SW480 (cell line): ENCODE measurements at regions not wholly inside any gene's neighbourhood (a gene's known extent, or its start where the extent isn't known, plus 50 kb on each side); places are given as distances from the start of the nearest gene placed in this dataset.
A peak's percentile ranks its signal among the peaks of the same experiment; 100 is the strongest.

ENCODE experiments used
- DNase-seq: peaks from one replicate; pipeline ENCODE4 v3.0.0-alpha.2; 2016; ENCODE audit warnings: low spot score

DNA sequence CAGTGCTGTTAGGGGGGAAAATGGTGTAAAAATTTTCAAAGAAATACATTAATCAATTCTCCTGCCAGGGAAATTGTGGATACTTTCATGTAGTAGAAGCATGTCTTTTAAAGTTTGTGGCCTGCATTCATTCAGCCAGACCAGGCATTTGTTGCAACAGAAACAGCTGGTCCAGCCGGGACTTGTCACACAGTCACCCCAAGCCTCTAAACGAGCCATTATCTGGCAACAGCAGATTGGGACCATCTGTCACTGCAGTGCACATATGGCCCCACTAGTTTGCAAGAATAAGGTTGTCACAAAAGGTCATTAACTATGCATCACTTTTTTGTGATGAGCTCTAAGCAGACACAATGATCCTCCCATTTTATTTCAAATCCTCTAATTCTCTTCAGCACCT lies 193.9 kb downstream of the PHLDA1 start:
- no peak for DNase-seq

GRCh38 chr12:75836533-75836932 lies 195.0 kb downstream of the PHLDA1 start:
- DNase-seq, result no peak

DNA sequence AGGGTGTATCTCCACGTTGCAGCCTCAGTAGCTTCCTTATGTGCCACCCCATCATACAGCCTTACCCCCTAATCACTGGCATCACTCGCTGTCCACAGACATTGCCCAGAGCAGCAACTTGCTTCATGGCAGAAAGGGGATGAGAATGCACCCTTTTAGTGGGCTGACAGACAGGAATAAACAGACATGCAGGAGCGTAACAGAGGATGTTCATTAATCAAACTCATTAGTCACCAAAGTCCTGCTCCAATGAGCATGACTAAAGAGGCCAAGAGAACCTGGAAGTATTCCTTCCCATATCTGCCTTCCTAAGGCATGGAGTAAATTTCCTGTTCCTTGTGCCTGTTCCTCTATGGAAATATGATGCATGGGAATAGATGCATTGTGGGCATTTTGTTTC lies 197.0 kb downstream of the PHLDA1 start:
- DNase-seq, result no peak

GRCh38 chr12:75833268-75833667 lies 198.3 kb downstream of the PHLDA1 start:
- DNase-seq, result no peak

GRCh38 chr12:75831402-75831801 lies 200.2 kb downstream of the PHLDA1 start:
- DNase-seq, result no peak

- no peak for DNase-seq
These were observed 204.5 kb downstream of the PHLDA1 start for GRCh38 chr12:75827061-75827460.

DNA sequence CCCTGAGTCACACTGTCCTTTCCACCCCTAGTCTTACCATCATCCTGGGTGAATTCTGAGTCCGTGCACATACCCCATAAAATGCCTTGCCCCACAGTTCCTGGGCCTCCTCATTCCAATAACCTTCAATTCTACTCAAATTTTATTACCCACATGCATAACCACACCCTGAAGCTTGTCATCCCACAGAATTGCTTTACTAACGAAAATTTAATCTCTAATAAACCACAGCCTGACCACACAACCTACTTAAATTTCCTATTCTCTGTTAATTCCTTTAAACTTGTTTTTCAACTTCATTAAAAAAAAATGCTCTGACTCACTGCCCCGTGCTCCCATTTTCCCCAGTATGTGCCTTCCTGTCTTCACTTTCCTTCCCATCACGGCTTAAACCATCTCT lies 205.9 kb downstream of the PHLDA1 start:
- DNase-seq, result peak; percentile 59

DNA sequence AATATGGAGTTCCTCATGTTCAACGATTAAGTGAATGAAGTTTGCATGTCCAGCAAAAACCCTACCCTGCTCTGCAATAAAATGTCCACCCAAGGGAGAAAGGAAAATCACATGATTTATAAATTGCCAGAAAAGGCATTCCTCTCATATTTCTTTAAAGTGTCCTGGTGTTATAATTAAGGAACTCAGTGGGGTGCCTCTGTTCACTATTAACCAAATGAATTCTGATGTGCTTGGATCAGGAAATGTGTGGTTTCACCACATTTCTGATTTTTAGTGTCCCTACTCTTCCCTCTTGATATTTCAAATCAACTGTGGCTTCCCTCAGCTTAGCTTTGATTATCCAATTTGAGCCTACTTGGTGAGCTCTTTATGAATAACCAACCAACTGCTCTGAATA lies 208.1 kb downstream of the PHLDA1 start:
- DNase-seq, result no peak

DNA sequence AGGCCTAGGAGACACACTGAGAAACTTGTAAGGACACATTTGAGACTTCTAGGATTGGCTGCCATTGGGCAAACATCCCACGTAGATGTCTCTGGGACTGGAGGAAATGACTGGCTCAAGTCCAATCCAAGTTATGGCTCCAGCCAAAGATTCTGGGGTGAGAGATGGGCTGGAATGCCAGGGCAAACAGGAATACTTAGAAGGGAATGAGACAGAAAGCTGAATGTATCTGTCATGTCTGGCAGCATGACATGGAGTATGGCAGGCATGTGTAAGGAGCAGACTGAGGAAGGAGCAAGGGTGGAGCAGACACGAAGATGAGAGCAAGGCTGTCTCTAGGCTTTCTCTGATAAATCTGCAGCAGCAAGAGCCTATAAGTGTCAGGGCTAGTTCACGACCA lies 209.2 kb downstream of the PHLDA1 start:
- no peak for DNase-seq

- DNase-seq, result no peak
These were observed 210.6 kb downstream of the PHLDA1 start for GRCh38 chr12:75820848-75821578.

- no peak for DNase-seq
These were observed 211.5 kb downstream of the PHLDA1 start for GRCh38 chr12:75820071-75820470.

DNA sequence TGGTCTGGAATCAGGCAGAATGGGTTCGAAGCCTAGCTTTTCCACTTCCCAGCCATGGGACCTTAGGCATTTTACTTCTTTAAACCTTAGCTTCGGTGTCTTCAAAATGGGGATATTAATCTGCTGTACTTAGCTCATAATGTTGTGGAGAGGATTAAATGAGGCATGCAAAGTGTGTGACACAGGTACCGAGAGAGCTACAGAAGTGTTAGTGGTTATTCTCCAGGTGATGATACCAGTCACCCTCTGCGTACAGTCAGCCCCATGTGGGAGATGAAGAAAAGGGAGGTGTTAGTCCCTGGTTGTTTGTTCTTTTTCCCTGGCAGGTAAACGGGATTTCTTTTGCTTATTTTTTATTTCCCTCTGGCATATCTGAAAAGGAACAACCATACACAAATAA lies 212.1 kb downstream of the PHLDA1 start:
- no peak for DNase-seq

- DNase-seq, result no peak
These were observed 212.7 kb downstream of the PHLDA1 start for GRCh38 chr12:75818863-75819262.

- DNase-seq, result peak; percentile 48
These were observed 214.7 kb downstream of the PHLDA1 start for GRCh38 chr12:75816897-75817296.

DNA sequence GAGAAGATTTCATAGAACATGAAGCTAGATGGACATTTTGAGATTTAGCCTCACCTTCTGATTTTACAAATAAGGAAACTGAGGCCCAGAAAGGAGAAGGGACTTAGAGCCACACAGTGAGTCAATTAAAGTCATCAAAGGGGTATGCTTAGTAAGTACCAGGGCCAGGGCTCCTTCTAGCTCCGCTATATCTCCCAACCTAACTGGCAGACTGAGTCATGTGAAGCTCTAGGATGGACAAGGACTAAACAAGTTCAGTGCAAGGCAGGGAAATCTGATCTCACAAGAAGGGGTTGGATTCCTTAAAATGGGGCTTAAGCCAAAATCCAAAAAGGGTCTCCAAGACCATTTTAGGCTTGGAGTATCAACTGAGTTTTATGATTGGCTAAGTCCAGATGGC lies 215.8 kb downstream of the PHLDA1 start:
- no peak for DNase-seq

DNA sequence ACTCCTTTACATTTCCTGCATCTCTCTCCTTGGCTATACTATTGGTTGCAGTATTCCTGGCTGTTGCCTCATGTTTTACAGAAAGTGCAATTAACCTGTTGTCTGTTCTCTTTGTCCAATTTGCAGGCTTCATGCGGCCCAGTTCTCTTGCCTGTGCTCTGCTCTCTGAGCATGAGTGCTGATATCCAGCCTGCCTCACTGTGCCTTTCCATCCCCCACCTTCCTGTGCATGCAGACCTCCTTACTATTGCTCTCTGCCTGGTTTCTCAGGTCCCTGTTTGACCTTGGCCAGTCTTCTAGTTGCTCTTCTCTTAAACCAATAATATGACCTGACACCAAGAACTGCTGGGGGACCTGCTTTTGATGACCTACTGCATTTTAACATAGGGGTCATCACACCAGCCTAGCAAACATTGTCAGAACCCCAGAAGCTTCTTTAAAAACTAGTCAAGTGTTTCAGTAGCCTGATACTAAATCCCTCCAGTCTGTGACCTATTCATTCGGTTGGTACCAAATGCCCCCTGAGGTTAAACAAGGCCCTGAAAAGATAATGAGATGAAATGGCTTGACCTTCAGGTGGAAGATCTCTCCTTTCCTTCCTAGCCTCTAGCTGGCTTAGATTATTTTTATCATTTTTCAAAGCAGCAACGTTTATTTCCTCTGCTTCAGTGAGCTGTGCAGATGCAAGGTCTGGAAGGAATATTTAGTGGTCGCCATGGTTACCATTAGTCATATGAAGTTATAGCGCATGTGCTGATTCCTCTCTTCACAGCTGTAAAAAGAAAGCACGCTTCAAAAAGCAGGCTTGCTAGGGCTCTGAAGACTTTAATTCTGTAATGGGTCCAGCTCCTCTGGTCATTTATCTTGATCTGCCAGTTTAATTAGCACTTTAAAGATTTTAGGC lies 216.5 kb downstream of the PHLDA1 start:
- peak; percentile 39 for DNase-seq

DNA sequence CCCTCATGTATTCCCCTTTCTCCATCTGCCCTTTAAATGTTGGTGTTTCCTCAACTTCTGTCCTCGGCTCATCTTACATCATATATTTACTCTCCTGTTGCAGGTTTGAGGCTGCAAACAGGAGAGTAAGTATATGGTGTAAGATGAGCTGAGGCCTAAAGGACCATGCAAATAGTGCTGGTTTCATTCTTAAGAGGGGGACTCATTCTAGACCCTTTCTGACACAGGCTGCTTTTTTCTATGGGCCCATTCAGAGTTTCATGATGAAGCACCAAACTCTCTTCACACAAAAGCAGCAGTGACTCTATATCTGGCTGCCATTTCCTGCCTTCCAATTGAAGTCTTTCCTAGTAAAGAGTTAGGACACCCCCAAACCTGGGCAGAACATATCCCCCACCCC lies 218.5 kb downstream of the PHLDA1 start:
- DNase-seq, result no peak

- no peak for DNase-seq
These were observed 219.1 kb downstream of the PHLDA1 start for GRCh38 chr12:75812271-75813018.

DNA sequence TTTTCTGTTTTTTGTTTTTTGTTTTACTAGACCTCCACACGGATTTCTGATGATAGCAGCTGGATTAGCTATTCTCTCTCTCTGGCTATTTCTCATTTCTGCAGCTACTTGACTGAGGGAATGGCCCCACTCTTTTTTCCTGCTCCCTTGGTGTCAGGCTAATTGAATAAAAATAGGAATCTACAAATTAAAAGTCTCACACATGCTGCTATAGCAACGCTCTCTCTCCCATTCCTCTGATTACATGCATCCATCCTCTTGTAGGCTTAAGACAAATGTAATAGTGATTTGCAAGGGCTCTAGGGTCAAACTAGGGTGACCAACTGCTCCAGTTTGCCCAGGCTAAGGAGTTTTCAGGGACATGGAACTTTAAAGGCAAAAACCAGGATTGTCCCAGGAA lies 221.8 kb downstream of the PHLDA1 start:
- DNase-seq, result no peak

DNA sequence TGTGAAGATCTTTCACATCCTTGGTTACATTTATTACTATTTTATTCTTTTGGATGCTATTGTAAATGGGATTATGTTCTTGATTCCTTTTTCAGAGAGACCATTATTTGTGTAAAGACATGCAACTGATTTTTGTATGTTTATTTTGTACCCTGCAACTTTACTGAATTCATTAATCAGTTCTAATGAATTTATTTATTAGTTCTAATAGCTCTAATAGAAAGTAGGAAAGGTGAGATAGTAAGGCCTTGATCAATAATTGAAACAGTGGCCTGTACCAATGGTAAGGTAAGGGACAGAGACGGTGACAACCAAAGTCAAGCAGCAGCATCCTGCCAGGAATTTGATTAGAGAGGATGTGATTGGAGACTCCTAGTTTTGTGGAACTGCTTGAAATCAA lies 224.1 kb downstream of the PHLDA1 start:
- DNase-seq, result no peak

GRCh38 chr12:75805905-75806304 lies 225.7 kb downstream of the PHLDA1 start:
- DNase-seq, result no peak

- DNase-seq, result no peak
These were observed 226.3 kb downstream of the PHLDA1 start for GRCh38 chr12:75805320-75805719.
